ENCODE measurements at regions not wholly inside any gene's neighbourhood (a gene's known extent, or its start where the extent isn't known, plus 50 kb on each side); places are given as distances from the start of the nearest gene placed in this dataset.

- Histone ChIP-seq H3K36me3 (ENCODE audit: control insufficient read depth, insufficient read depth, low read length) (no peaks in the 10 kb centered on the region), H3K27me3 (ENCODE audit: control insufficient read depth, insufficient read depth, low read length) (no peaks in the 10 kb centered on the region), H3K4me3 (ENCODE audit: low read depth, low read length) (no peak overlapping the region)
- DNase-seq (ENCODE audit: low read depth): no peak
- CTCF ChIA-PET: interaction anchor here (0.7 to 1.7 kb wide), 4 partner anchors 74 to 282 kb away, joined by 3 to 5 read pairs (median 3); no protein-coding TSS in a partner anchor
- no peak for TF ChIP-seq CTCF (IDR thresholded peaks at IDR 0.05; ENCODE audit: insufficient read depth, low read depth, low read length)
- POLR2A ChIA-PET: no interaction called here
Measured at GRCh38 chr5:143542798-143543144, 139.3 kb upstream of the NR3C1 start.

GRCh38 chr5:143541943-143542797 lies 138.7 kb upstream of the NR3C1 start:
- no peak for TF ChIP-seq CTCF (IDR thresholded peaks at IDR 0.05; ENCODE audit: insufficient read depth, low read depth, low read length)
- ChIA-PET CTCF (interaction anchor here (0.7 to 0.8 kb wide), 2 partner anchors 73 to 137 kb away, joined by 3 read pairs; no protein-coding TSS in a partner anchor), POLR2A (no interaction called here)
- H3K4me3 ChIP-seq (ENCODE audit: low read depth, low read length): no peak overlapping the region
- no peak for DNase-seq (ENCODE audit: low read depth)
- H3K36me3 ChIP-seq (ENCODE audit: control insufficient read depth, insufficient read depth, low read length): no peaks in the 10 kb centered on the region
- no peaks in the 10 kb centered on the region for H3K27me3 ChIP-seq (ENCODE audit: control insufficient read depth, insufficient read depth, low read length)

- CTCF ChIA-PET: interaction anchor here (0.6 to 1.6 kb wide), 3 partner anchors 106 to 1788 kb away, joined by 3 to 4 read pairs (median 3); partner anchors contain the start of gene NR3C1
- Histone ChIP-seq H3K4me3 (ENCODE audit: low read depth, low read length) (no peak overlapping the region), H3K27me3 (ENCODE audit: control insufficient read depth, insufficient read depth, low read length) (no peaks in the 10 kb centered on the region), H3K36me3 (ENCODE audit: control insufficient read depth, insufficient read depth, low read length) (no peaks in the 10 kb centered on the region)
- POLR2A ChIA-PET: interaction anchor here (0.7 kb wide), 1 partner anchor 97 kb away, joined by 3 read pairs; no protein-coding TSS in a partner anchor
- no peak for TF ChIP-seq CTCF (IDR thresholded peaks at IDR 0.05; ENCODE audit: insufficient read depth, low read depth, low read length)
- DNase-seq (ENCODE audit: low read depth): no peak
Measured at GRCh38 chr5:143539742-143540141, 136.3 kb upstream of the NR3C1 start.

GRCh38 chr5:143537056-143537455 lies 133.6 kb upstream of the NR3C1 start:
- POLR2A ChIA-PET: no interaction called here
- CTCF ChIA-PET: interaction anchor here (1.3 kb wide), 1 partner anchor 288 kb away, joined by 4 read pairs; no protein-coding TSS in a partner anchor
- no peak for DNase-seq (ENCODE audit: low read depth)

More at GRCh38 chr5:143537056-143537455, 133.6 kb upstream of the NR3C1 start:
- Histone ChIP-seq H3K4me3 (ENCODE audit: low read depth, low read length) (no peak overlapping the region), H3K27me3 (ENCODE audit: control insufficient read depth, insufficient read depth, low read length) (no peaks in the 10 kb centered on the region), H3K36me3 (ENCODE audit: control insufficient read depth, insufficient read depth, low read length) (no peaks in the 10 kb centered on the region)
- TF ChIP-seq CTCF (IDR thresholded peaks at IDR 0.05; ENCODE audit: insufficient read depth, low read depth, low read length): no peak

Measured in BJ (cell line).